HepG2 (cell line): ENCODE measurements at regions not wholly inside any gene's neighbourhood (a gene's known extent, or its start where the extent isn't known, plus 50 kb on each side); places are given as distances from the start of the nearest gene placed in this dataset.

Source experiments
- ATAC-seq: fragments of 200-7000 bp; cut with Tn5 transposase; 3 replicates; pipeline ENCODE4 v1.9.1; 2020; ENCODE audit warnings: mild to moderate bottlenecking, moderate library complexity
- BruUV-seq: library from RNA; stranded (reverse); fragments of 400-500 nt; replicated peaks from 2 replicates; lab custom pipeline; 2021; lab: Mats Ljungman, UMichigan
- CTCF ChIA-PET: fragments of 300-600 bp; formaldehyde crosslinking; extraction: SDS; loops from one replicate; lab custom pipeline; 2021; ENCODE audit warnings: low total read pairs, inconsistent platforms, low intra/inter-chr PET ratio; lab: Yijun Ruan, JAX
- POLR2A ChIA-PET: fragments of 350-600 bp; sonication (Branson Sonifier 250); formaldehyde crosslinking; loops from one replicate; lab custom pipeline; 2020; ENCODE audit warnings: antibody characterized with exemption, inconsistent platforms; lab: Yijun Ruan, JAX
- DNase-seq: peaks from one replicate; pipeline ENCODE4 v3.0.0-alpha.2; 2015; ENCODE audit warnings: low spot score
- FAIRE-seq: peaks from 3 replicates; lab custom pipeline; 2011; peaks lifted over from hg19 to GRCh38; lab: Jason Lieb, UNC
- H2AFZ ChIP-seq: one replicate; pipeline ENCODE4 v1.6.1; 2011; ENCODE audit warnings: low read length, inconsistent platforms
- H3K27ac ChIP-seq: fragments of 300-600 bp; 3 replicates; pipeline ENCODE4 v1.8.0; 2011; ENCODE audit warnings: mixed run types, mild to moderate bottlenecking, mixed read lengths, low read length, inconsistent platforms; ENCODE audit not compliant: insufficient read depth; ENCODE audit errors: extremely low read length
- H3K27me3 ChIP-seq, 2 experiments: fragments of 200-600 bp in 1 of 2; 2 replicates in 1 of 2; 3 replicates in 1 of 2; pipeline versions ENCODE4 v1.6.0 to v1.8.0; 2011; ENCODE audit warnings: low read length in 2 of 2, mild to moderate bottlenecking in 2 of 2, moderate library complexity in 2 of 2, inconsistent platforms in 1 of 2; ENCODE audit not compliant: insufficient read depth in 2 of 2, control insufficient read depth in 1 of 2
- H3K36me3 ChIP-seq, 2 experiments: fragments of 200-600 bp in 1 of 2; replicated peaks in 1 of 2; 2 replicates in 1 of 2; 3 replicates in 1 of 2; pipeline versions ENCODE4 v1.5.1 to v1.8.0; 2011; ENCODE audit warnings: low read length in 2 of 2, inconsistent platforms in 1 of 2; ENCODE audit not compliant: insufficient read depth in 2 of 2, control insufficient read depth in 1 of 2
- H3K4me1 ChIP-seq: 2 replicates; pipeline ENCODE4 v1.5.1; 2012; ENCODE audit warnings: low read length, inconsistent platforms; ENCODE audit not compliant: insufficient read depth
- H3K4me2 ChIP-seq: 2 replicates; pipeline ENCODE4 v1.6.0; 2011; ENCODE audit warnings: low read depth, low read length, inconsistent platforms
- H3K4me3 ChIP-seq, 3 experiments: fragments of 200-600 bp in 1 of 3; sonication (generic), shearing (Covaris generic) in 1 of 3; replicated peaks in 1 of 3; 2 replicates each; pipeline ENCODE4 v1.5.1; 2011 to 2016; ENCODE audit warnings: low read length in 3 of 3, inconsistent platforms in 2 of 3, low read depth in 2 of 3, mild to moderate bottlenecking in 2 of 3, control low read depth in 1 of 3, mixed read lengths in 1 of 3; ENCODE audit not compliant: insufficient read depth in 1 of 3
- H3K79me2 ChIP-seq: one replicate; pipeline ENCODE4 v1.6.1; 2011; ENCODE audit warnings: low read length, inconsistent platforms; ENCODE audit not compliant: insufficient read depth
- H3K9ac ChIP-seq: 2 replicates; pipeline ENCODE4 v1.6.0; 2011; ENCODE audit warnings: mild to moderate bottlenecking, low read depth, low read length, inconsistent platforms; ENCODE audit not compliant: insufficient read depth
- H3K9me3 ChIP-seq: 2 replicates; pipeline ENCODE4 v1.5.1; 2012; ENCODE audit warnings: mild to moderate bottlenecking, low read length
- H4K20me1 ChIP-seq: 2 replicates; pipeline ENCODE4 v1.6.0; 2011; ENCODE audit warnings: inconsistent platforms, mild to moderate bottlenecking, low read length, moderate library complexity; ENCODE audit not compliant: insufficient read depth
- EP300 ChIP-seq, 3 experiments: sonication (generic) in 1 of 3; formaldehyde crosslinking in 1 of 3; IDR thresholded peaks; 2 replicates each; pipeline versions ENCODE4 v1.5.1 to v1.6.1; 2011 to 2020; ENCODE audit warnings: low read depth in 2 of 3, low read length in 2 of 3, borderline replicate concordance in 1 of 3, improper control_type of control experiment in 1 of 3, mild to moderate bottlenecking in 1 of 3, missing genetic modification reagents in 1 of 3, moderate library complexity in 1 of 3
- HOXA3 ChIP-seq: sonication (generic); formaldehyde crosslinking; IDR thresholded peaks from 2 replicates; pipeline ENCODE4 v1.5.0; 2020; ENCODE audit warnings: missing genetic modification reagents
- HOXD1 ChIP-seq: sonication (generic); formaldehyde crosslinking; IDR thresholded peaks from 2 replicates; pipeline ENCODE4 v1.5.0; 2020; ENCODE audit warnings: missing genetic modification reagents
- MAFK ChIP-seq, 2 experiments: IDR thresholded peaks in 1 of 2; conservative IDR thresholded peaks in 1 of 2; 2 replicates each; pipeline ENCODE4 v1.6.1; 2011; ENCODE audit warnings: improper control_type of control experiment in 2 of 2, low read length in 2 of 2
- PATZ1 ChIP-seq: sonication (generic); formaldehyde crosslinking; IDR thresholded peaks from 2 replicates; pipeline ENCODE4 v1.4.0; 2020; ENCODE audit warnings: missing genetic modification reagents
- POLR2AphosphoS5 ChIP-seq: IDR thresholded peaks from 2 replicates; pipeline ENCODE4 v1.6.1; 2012; ENCODE audit warnings: low read depth, low read length
- RBM39 ChIP-seq: fragments of 200-400 bp; formaldehyde crosslinking; IDR thresholded peaks from one replicate; pipeline ENCODE4 v1.6.1; 2018; ENCODE audit warnings: antibody characterized with exemption, mild to moderate bottlenecking, low read depth, low read length; ENCODE audit not compliant: poor library complexity, severe bottlenecking
- RFX5 ChIP-seq: IDR thresholded peaks from 2 replicates; pipeline ENCODE4 v1.6.1; 2011; ENCODE audit warnings: low read depth, low read length, improper control_type of control experiment
- SIN3B ChIP-seq: fragments of 150-350 bp; IDR thresholded peaks from 2 replicates; pipeline ENCODE4 v1.6.1; 2014; ENCODE audit warnings: low read length
- SMAD3 ChIP-seq: sonication (generic); formaldehyde crosslinking; IDR thresholded peaks from 2 replicates; pipeline ENCODE4 v1.4.0; 2020; ENCODE audit warnings: missing genetic modification reagents
- TIGD3 ChIP-seq: sonication (generic); formaldehyde crosslinking; IDR thresholded peaks from 2 replicates; pipeline ENCODE4 v1.5.1; 2020; ENCODE audit warnings: mild to moderate bottlenecking, missing genetic modification reagents, borderline replicate concordance
- ZSCAN31 ChIP-seq: sonication (generic); formaldehyde crosslinking; IDR thresholded peaks from 2 replicates; pipeline ENCODE4 v1.5.0; 2020; ENCODE audit warnings: low read depth, mild to moderate bottlenecking, missing genetic modification reagents
- ZZZ3 ChIP-seq: sonication (generic); formaldehyde crosslinking; IDR thresholded peaks from 2 replicates; pipeline ENCODE4 v1.4.0; 2020; ENCODE audit warnings: missing genetic modification reagents, mild to moderate bottlenecking, borderline replicate concordance
- WGBS: methylation state at CpG from one replicate; pipeline ENCODE4 v1.1.6; 2017; ENCODE audit warnings: low lambda C conversion rate; 5-methylcytosine and 5-hydroxymethylcytosine counted together
- in situ Hi-C: cut with HindIII; loops from 2 replicates; pipeline ENCODE4 v1.10.0; 2017; ENCODE audit warnings: low pct_unique_long_range_greater_than_20kb; ENCODE audit not compliant: extremely low pct_ligation_motif_present
- intact Hi-C: fragments of 100-400 bp; cut with micrococcal nuclease; formaldehyde crosslinking; loops from one replicate; pipeline ENCODE4 v1.10.0; 2022; ENCODE audit not compliant: unreplicated experiment
- TF ChIP-seq, protein P1 (sequence below): sonication (generic); formaldehyde crosslinking; IDR thresholded peaks from 2 replicates; pipeline ENCODE4 v1.5.1; 2020; ENCODE audit warnings: mild to moderate bottlenecking, missing genetic modification reagents, borderline replicate concordance

DNA sequence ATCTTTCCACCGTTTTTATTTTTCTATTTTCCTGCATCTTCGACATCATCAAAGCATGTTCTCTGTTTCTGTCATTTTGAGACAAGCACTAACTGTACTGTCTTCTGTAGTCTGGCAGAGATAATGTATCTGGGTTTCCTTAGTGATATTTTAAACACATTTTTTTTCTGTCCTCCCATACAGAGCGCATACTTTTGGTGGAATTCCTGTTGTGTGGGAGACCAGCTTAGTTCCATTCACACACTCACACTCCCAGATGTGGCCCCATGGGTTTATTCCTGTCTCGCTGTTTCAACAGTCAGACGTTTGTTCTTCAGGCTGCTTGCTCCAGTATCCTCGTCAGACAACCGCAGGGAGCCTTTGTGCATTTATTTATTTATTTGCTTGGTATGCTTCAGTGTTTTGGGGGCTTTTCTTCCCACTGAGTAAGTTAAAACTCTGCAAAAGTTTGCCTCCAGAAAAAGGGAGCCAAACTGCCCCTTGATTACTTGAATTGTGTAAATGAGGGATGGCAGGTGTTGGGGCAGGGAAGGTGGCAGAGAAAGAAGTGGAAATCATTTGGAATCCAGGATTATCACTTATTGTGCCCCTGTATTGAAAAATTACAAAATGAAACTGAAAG, 456.8 kb upstream of the KLF6 start:
- Histone ChIP-seq H3K27me3 (0 out of 5 replicates have a peak, but pooled peaks cover 0 to 6% of the 10 kb centered on the region in 2 experiments), H3K4me3 (no peak overlapping the region), H3K79me2 (no peaks in the 10 kb centered on the region), H4K20me1 (no peaks in the 10 kb centered on the region), H3K9me3 (no peaks in the 10 kb centered on the region), H3K4me1 (no peaks in the 10 kb centered on the region), H2AFZ (no peak overlapping the region), H3K27ac (no peak overlapping the region), H3K4me2 (no peak overlapping the region), H3K36me3 (no peaks in the 10 kb centered on the region), H3K9ac (no peak overlapping the region)
- in situ Hi-C loops, result no loop called here
- CTCF ChIA-PET, result no interaction called here
- TF ChIP-seq PATZ1 (no peak), POLR2AphosphoS5 (no peak), SMAD3 (CRISPR knock-in tag) (no peak), ZSCAN31 (no peak), HOXD1 (CRISPR knock-in tag) (no peak), RFX5 (no peak), SIN3B (no peak), ZZZ3 (CRISPR knock-in tag) (no peak), EP300 (IDR thresholded peaks at IDR 0.05; ENCODE audit: low read depth in 2 of 2, low read length in 2 of 2) (no peak), EP300 (CRISPR knock-in tag; IDR thresholded peaks at IDR 0.05; ENCODE audit: borderline replicate concordance) (no peak), MAFK (conservative IDR thresholded peaks at IDR 0.05 in 1 of 2, IDR thresholded peaks at IDR 0.05 in 1 of 2; ENCODE audit: low read length in 2 of 2) (no peak), RBM39 (no peak), TIGD3 (CRISPR knock-in tag) (no peak), HOXA3 (CRISPR knock-in tag) (no peak)
- TF ChIP-seq, protein P1, sequence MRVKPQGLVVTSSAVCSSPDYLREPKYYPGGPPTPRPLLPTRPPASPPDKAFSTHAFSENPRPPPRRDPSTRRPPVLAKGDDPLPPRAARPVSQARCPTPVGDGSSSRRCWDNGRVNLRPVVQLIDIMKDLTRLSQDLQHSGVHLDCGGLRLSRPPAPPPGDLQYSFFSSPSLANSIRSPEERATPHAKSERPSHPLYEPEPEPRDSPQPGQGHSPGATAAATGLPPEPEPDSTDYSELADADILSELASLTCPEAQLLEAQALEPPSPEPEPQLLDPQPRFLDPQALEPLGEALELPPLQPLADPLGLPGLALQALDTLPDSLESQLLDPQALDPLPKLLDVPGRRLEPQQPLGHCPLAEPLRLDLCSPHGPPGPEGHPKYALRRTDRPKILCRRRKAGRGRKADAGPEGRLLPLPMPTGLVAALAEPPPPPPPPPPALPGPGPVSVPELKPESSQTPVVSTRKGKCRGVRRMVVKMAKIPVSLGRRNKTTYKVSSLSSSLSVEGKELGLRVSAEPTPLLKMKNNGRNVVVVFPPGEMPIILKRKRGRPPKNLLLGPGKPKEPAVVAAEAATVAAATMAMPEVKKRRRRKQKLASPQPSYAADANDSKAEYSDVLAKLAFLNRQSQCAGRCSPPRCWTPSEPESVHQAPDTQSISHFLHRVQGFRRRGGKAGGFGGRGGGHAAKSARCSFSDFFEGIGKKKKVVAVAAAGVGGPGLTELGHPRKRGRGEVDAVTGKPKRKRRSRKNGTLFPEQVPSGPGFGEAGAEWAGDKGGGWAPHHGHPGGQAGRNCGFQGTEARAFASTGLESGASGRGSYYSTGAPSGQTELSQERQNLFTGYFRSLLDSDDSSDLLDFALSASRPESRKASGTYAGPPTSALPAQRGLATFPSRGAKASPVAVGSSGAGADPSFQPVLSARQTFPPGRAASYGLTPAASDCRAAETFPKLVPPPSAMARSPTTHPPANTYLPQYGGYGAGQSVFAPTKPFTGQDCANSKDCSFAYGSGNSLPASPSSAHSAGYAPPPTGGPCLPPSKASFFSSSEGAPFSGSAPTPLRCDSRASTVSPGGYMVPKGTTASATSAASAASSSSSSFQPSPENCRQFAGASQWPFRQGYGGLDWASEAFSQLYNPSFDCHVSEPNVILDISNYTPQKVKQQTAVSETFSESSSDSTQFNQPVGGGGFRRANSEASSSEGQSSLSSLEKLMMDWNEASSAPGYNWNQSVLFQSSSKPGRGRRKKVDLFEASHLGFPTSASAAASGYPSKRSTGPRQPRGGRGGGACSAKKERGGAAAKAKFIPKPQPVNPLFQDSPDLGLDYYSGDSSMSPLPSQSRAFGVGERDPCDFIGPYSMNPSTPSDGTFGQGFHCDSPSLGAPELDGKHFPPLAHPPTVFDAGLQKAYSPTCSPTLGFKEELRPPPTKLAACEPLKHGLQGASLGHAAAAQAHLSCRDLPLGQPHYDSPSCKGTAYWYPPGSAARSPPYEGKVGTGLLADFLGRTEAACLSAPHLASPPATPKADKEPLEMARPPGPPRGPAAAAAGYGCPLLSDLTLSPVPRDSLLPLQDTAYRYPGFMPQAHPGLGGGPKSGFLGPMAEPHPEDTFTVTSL (CRISPR knock-in tag), result no peak
- ATAC-seq (no peak), DNase-seq (no peak), FAIRE-seq (no peak)
- WGBS, result 2% methylated on average over 7 of the region's 7 CpGs
- no TSS peak for BruUV-seq
- intact Hi-C loops, result no loop called here
- POLR2A ChIA-PET, result no interaction called here
